Smooth muscle cell (in vitro differentiated cells): ENCODE measurements at regions not wholly inside any gene's neighbourhood (a gene's known extent, or its start where the extent isn't known, plus 50 kb on each side); places are given as distances from the start of the nearest gene placed in this dataset.

ENCODE experiments used
- DNase-seq: peaks from one replicate; lab custom pipeline; 2025; ENCODE audit not compliant: unreplicated experiment; lab: John Stamatoyannopoulos, UW
- H2AFZ ChIP-seq: fragments of 200-600 bp; sonication (generic); 2 replicates; pipeline ENCODE4 v1.6.0; 2016; ENCODE audit warnings: antibody characterized with exemption, low read depth, mild to moderate bottlenecking
- H3F3A ChIP-seq: fragments of 200-600 bp; sonication (generic); 2 replicates; pipeline ENCODE4 v1.6.0; 2017; ENCODE audit warnings: antibody characterized with exemption, low read depth
- H3K27ac ChIP-seq: fragments of 200-600 bp; sonication (generic); 2 replicates; pipeline ENCODE4 v1.5.1; 2016; ENCODE audit warnings: low read depth, mild to moderate bottlenecking
- H3K27me3 ChIP-seq: fragments of 200-600 bp; sonication (generic); 2 replicates; pipeline ENCODE4 v1.6.1; 2016; ENCODE audit warnings: low read depth, mild to moderate bottlenecking
- H3K36me3 ChIP-seq: fragments of 200-600 bp; sonication (generic); 2 replicates; pipeline ENCODE4 v1.5.1; 2016; ENCODE audit warnings: low read depth
- H3K4me1 ChIP-seq: fragments of 200-600 bp; sonication (generic); 2 replicates; pipeline ENCODE4 v1.5.1; 2016; ENCODE audit warnings: low read depth
- H3K4me2 ChIP-seq: fragments of 200-600 bp; sonication (generic); 2 replicates; pipeline ENCODE4 v1.6.0; 2016; ENCODE audit warnings: mild to moderate bottlenecking
- H3K4me3 ChIP-seq: fragments of 200-600 bp; sonication (generic); 2 replicates; pipeline ENCODE4 v1.5.1; 2016; ENCODE audit warnings: mild to moderate bottlenecking
- H3K79me2 ChIP-seq: fragments of 200-600 bp; sonication (generic); 2 replicates; pipeline ENCODE4 v1.6.0; 2016; ENCODE audit warnings: low read depth, mild to moderate bottlenecking
- H3K9ac ChIP-seq: fragments of 200-600 bp; sonication (generic); 2 replicates; pipeline ENCODE4 v1.6.0; 2016; ENCODE audit warnings: low read depth
- H3K9me3 ChIP-seq: fragments of 200-600 bp; sonication (generic); replicated peaks from 2 replicates; pipeline ENCODE4 v1.5.1; 2016; ENCODE audit warnings: low read depth
- H4K20me1 ChIP-seq: fragments of 200-600 bp; sonication (generic); 2 replicates; pipeline ENCODE4 v1.6.0; 2016; ENCODE audit warnings: low read depth
- WGBS: methylation state at CpG from one replicate; pipeline ENCODE4 v1.1.7; 2016; ENCODE audit warnings: low lambda C conversion rate; 5-methylcytosine and 5-hydroxymethylcytosine counted together
- TF ChIP-seq, protein P1 (sequence below): fragments of 200-600 bp; sonication (generic); IDR thresholded peaks from 2 replicates; pipeline ENCODE4 v1.5.1; 2017; ENCODE audit warnings: borderline replicate concordance, mild to moderate bottlenecking, antibody characterized with exemption; ENCODE audit not compliant: insufficient read depth, poor library complexity, severe bottlenecking

DNA sequence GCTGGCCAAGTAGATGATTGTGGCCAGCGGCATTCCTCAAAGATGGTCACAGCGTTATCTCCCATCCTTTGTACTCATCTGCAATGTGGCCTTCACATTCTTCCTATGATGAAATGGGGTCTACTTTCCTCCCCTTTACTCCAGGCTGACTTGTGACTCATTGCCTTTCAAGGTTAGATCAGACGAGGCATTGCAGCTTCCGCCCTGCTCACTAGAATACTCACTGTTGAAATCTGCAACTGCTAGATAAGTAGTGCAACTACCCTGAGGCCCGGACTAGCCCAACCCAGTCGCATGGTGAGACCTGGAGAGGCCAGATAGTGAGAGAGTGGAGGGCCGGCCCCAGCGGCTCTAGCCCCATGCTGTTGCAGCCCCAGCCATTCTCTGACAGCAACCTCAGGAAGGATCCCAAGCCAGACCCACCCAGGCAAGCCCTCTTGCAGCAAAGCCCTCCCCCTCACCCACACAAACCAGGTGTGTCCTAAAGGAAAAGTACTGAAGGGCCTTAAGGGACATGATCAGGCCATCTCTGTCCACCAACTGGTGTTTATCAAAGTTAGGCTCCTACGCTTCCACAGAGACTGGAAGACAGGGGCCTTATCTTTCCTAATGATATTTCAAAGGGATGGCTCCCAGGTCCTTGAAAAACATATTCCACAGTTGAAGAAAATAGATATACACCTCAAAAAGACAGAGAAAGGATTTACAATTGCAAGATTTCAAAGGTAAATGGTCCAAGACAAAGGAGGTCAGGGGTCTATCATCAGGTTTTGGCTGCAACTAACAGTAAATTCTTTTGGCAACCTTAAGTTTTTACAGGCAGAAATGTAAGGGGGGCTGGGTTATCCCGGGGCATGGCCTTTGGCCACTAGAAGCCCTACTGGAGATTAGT, 107.2 kb upstream of the TRIM24 start:
- Histone ChIP-seq H3K9me3 (no peaks in the 10 kb centered on the region), H3F3A (no peaks in the 10 kb centered on the region), H3K4me3 (no peak overlapping the region), H4K20me1 (no peaks in the 10 kb centered on the region), H3K9ac (no peak overlapping the region), H3K36me3 (no peaks in the 10 kb centered on the region), H3K4me2 (peak overlapping the region; percentile 0), H2AFZ (peak overlapping the region; percentile 43), H3K79me2 (no peaks in the 10 kb centered on the region), H3K27ac (no peak overlapping the region), H3K4me1 (no peaks in the 10 kb centered on the region), H3K27me3 (no peaks in the 10 kb centered on the region)
- WGBS, result 64% methylated on average over 10 of the region's 10 CpGs
- no peak for DNase-seq
- TF ChIP-seq, protein P1, sequence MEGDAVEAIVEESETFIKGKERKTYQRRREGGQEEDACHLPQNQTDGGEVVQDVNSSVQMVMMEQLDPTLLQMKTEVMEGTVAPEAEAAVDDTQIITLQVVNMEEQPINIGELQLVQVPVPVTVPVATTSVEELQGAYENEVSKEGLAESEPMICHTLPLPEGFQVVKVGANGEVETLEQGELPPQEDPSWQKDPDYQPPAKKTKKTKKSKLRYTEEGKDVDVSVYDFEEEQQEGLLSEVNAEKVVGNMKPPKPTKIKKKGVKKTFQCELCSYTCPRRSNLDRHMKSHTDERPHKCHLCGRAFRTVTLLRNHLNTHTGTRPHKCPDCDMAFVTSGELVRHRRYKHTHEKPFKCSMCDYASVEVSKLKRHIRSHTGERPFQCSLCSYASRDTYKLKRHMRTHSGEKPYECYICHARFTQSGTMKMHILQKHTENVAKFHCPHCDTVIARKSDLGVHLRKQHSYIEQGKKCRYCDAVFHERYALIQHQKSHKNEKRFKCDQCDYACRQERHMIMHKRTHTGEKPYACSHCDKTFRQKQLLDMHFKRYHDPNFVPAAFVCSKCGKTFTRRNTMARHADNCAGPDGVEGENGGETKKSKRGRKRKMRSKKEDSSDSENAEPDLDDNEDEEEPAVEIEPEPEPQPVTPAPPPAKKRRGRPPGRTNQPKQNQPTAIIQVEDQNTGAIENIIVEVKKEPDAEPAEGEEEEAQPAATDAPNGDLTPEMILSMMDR, result no peak

DNA sequence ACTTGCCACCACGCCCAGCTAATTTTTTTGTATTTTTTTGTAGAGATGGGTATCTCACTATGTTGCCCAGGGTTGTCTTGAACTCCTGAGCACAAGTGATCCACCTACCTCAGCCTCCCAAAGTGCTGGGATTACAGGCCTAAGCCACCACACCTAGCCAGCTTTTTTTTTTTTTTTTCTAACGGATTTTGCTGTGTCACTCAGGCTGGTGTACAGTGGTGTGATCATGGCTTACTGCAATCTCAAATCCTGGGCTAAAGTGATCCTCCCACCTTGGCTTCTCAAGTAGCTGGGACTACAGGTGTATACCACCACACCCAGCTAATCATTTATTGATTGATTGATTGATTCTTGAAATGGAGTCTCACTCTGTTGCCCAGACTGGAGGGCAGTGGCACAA, 106.0 kb upstream of the TRIM24 start:
- TF ChIP-seq, protein P1, result no peak
- H3K27ac ChIP-seq, result no peak overlapping the region
- H3K9me3 ChIP-seq, result no peaks in the 10 kb centered on the region
- H4K20me1 ChIP-seq, result no peaks in the 10 kb centered on the region
- DNase-seq, result no peak
- H3K36me3 ChIP-seq, result no peaks in the 10 kb centered on the region
- H3K9ac ChIP-seq, result no peak overlapping the region
- H3K4me3 ChIP-seq, result no peak overlapping the region
- H2AFZ ChIP-seq, result no peak overlapping the region
- no peaks in the 10 kb centered on the region for H3F3A ChIP-seq
- 100% methylated on average over 2 of the region's 2 CpGs for WGBS
- no peaks in the 10 kb centered on the region for H3K27me3 ChIP-seq
- H3K4me2 ChIP-seq, result no peak overlapping the region
- H3K4me1 ChIP-seq, result no peaks in the 10 kb centered on the region
- no peaks in the 10 kb centered on the region for H3K79me2 ChIP-seq

DNA sequence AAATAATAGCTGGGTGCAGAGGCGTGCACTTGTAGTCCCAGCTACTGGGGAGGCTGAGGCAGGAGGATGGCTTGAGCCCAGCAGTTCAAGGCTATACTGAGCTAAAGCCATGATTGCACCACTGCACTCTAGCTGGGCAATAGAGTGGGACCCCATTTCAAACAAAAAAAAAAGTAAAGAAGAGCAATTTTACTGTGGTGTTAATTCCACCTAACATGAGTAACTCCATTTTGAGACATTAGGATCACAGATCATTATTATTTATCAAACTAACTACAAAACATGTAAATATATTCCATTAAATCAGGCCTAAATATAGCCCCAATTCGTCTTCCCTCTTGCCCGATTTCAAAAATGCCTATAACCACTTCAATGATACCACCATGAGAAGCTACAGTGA, 104.8 kb upstream of the TRIM24 start:
- Histone ChIP-seq H3K9me3 (no peaks in the 10 kb centered on the region), H3K27me3 (no peaks in the 10 kb centered on the region), H3K4me1 (no peaks in the 10 kb centered on the region), H3K4me2 (no peak overlapping the region), H2AFZ (no peak overlapping the region), H3F3A (no peaks in the 10 kb centered on the region), H3K4me3 (no peak overlapping the region), H3K36me3 (no peaks in the 10 kb centered on the region), H3K27ac (no peak overlapping the region), H4K20me1 (no peaks in the 10 kb centered on the region), H3K9ac (no peak overlapping the region), H3K79me2 (no peaks in the 10 kb centered on the region)
- no peak for DNase-seq
- WGBS, result 98% methylated on average over 3 of the region's 3 CpGs
- TF ChIP-seq, protein P1, result no peak
